ENCODE measurements at regions not wholly inside any gene's neighbourhood (a gene's known extent, or its start where the extent isn't known, plus 50 kb on each side); places are given as distances from the start of the nearest gene placed in this dataset.

GRCh38 chr16:55947366-55947765, 72.2 kb upstream of the CES5A start:
- DNase-seq, result no peak

DNA sequence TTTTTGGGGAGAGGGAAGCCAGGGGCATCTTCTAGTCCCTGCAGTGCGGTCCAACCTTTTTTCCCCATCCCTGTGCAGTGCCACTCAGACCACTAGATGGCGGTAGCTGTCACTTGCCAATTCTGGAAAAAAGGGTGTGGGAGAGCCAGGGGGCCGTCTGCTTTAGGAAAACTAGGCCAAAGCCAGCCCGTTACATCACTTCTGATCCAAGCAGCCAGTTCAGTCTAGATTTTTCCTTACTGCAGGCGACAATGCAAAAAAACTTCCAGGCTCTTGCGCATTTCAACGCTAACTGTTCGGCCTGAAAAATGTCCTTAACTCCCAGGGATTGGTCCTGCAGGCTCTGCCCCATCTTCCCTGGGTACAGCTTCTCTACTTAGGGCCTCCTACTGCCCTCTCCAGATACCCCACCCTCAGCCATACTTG, 69.2 kb upstream of the CES5A start:
- peak in 49 of 51 donors; percentile 8 to 82 (median 63) for DNase-seq

DNA sequence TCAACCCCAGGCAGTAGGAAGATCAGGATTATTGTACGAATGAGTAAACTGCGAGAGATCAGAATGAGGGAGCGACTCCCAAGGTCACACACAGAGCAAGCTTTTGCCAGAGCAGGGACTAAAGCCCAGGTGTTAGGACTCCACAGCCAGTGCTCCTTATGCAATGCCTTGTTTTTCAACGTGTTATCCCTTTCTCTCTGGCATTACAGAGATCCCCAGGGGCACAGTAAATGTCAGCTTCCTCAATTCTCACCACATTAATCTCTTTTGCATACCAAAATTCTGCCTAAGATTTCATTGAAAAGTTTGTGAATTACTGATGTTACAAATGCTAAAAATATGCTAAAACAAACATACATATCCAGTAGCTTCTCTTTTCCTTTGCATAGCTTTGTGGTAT, 68.1 kb upstream of the CES5A start:
- DNase-seq, result no peak

GRCh38 chr16:55942821-55943220, 67.6 kb upstream of the CES5A start:
- DNase-seq, result no peak

- DNase-seq, result no peak
These were observed 66.4 kb upstream of the CES5A start for GRCh38 chr16:55941552-55941951.

GRCh38 chr16:55938126-55938525, 63.0 kb upstream of the CES5A start:
- no peak for DNase-seq

- DNase-seq, result no peak
These were observed 57.9 kb upstream of the CES5A start for GRCh38 chr16:55933038-55933437.

- no peak for DNase-seq
These were observed 54.9 kb upstream of the CES5A start for GRCh38 chr16:55930036-55930435.

DNA sequence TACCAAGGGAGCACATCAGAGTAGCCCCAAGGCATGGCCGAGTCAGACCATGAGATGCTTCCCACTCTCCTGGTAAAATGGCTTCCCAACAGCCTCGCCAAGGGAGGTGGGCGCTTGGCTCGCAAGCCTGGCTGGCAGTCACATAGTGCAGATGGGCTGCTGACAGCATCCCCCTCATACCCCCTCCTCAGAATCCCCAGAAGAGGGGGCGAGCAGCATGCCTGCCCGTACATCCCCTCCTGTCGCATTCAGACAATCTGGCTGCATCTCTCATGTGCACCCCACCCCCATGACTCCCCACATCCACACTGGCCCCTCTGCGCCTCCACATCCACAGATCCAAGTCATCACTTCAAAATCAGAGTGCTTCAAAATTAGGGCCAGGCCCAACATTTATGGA, 54.0 kb upstream of the CES5A start:
- no peak for DNase-seq

DNA sequence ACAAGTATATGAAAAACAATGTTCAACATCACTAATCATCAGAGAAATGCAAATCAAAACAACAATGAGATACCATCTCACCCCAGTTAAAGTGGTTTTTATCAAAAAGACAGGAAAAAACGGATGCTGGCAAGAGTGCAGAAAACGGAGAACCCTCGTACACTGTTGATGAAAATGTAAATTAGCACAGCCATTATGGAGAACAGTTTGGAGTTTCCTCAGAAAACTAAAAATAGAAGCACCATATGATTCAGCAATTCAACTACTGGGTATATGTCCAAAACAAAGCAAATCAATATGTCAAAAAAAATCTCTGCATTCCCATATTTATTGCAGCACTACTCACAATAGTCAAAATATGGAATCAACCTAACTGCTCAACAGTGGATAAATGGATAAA, 50.1 kb upstream of the CES5A start:
- DNase-seq, result no peak
